ENCODE measurements at regions not wholly inside any gene's neighbourhood (a gene's known extent, or its start where the extent isn't known, plus 50 kb on each side); places are given as distances from the start of the nearest gene placed in this dataset.

GRCh38 chr6:165936096-165936495, 231.6 kb downstream of the TBXT start:
- TF ChIP-seq CTCF (IDR thresholded peaks at IDR 0.05; ENCODE audit: insufficient read depth, low read depth, low read length) (no peak), EZH2 (IDR thresholded peaks at IDR 0.05; ENCODE audit: insufficient read depth, low read length) (no peak)
